ENCODE measurements at regions not wholly inside any gene's neighbourhood (a gene's known extent, or its start where the extent isn't known, plus 50 kb on each side); places are given as distances from the start of the nearest gene placed in this dataset.

GRCh38 chr1:66450847-66451246 lies 83.1 kb upstream of the SGIP1 start:
- H3K27me3 ChIP-seq (ENCODE audit: control insufficient read depth in 2 of 2, insufficient read depth in 2 of 2, low read length in 2 of 2): no peaks in the 10 kb centered on the region
- WGBS (ENCODE audit: insufficient coverage): no CpG with 5 or more reads among the region's 1 CpG
- no peaks in the 10 kb centered on the region for H3K79me2 ChIP-seq (ENCODE audit: insufficient read depth, low read length)
- no peak overlapping the region for H3K9ac ChIP-seq (ENCODE audit: insufficient read depth, low read length, poor library complexity, severe bottlenecking)
- H3K9me3 ChIP-seq (replicated peaks in 1 of 2; ENCODE audit: control insufficient read depth in 1 of 2, insufficient read depth in 1 of 2, low read length in 2 of 2): no peaks in the 10 kb centered on the region
- H2AFZ ChIP-seq (ENCODE audit: insufficient read depth, low read depth, low read length, poor library complexity, severe bottlenecking): no peak overlapping the region
- Mint-ChIP-seq H3K27ac (no peak overlapping the region), H3K27me3 (ENCODE audit: low read depth in 3 of 3) (peaks cover 0 to 2% (median 2%) of the 10 kb centered on the region in 3 donors), H3K9me3 (peaks cover 0 to 2% (median 0%) of the 10 kb centered on the region in 7 donors), H3K4me1 (peaks cover 8% of the 10 kb centered on the region), H3K4me3 (no peak overlapping the region), H3K36me3 (no peaks in the 10 kb centered on the region)
- no peaks in the 10 kb centered on the region for H4K20me1 ChIP-seq (ENCODE audit: insufficient read depth, low read length)
- no peak overlapping the region for H3K27ac ChIP-seq (ENCODE audit: low read depth in 1 of 2, low read length in 2 of 2)
- H3K4me2 ChIP-seq (replicated peaks; ENCODE audit: extremely low read depth, low read length, poor library complexity, severe bottlenecking): no peak overlapping the region
- no peak for DNase-seq
- no peak overlapping the region for H3K4me3 ChIP-seq (replicated peaks in 1 of 3; ENCODE audit: low read depth in 2 of 3, low read length in 3 of 3)
- no peaks in the 10 kb centered on the region for H3K36me3 ChIP-seq (replicated peaks in 1 of 2; ENCODE audit: control insufficient read depth in 1 of 2, insufficient read depth in 2 of 2, low read length in 2 of 2)
- TF ChIP-seq CTCF (IDR thresholded peaks at IDR 0.05): no peak
- intact Hi-C loops (cut with micrococcal nuclease): no loop called here
- H3K4me1 ChIP-seq (ENCODE audit: control insufficient read depth in 1 of 2, insufficient read depth in 2 of 2, low read length in 2 of 2): peaks cover 5 to 6% of the 10 kb centered on the region in 2 donors

GRCh38 chr1:66452162-66452561 lies 81.8 kb upstream of the SGIP1 start:
- no CpG with 5 or more reads among the region's 1 CpG for WGBS (ENCODE audit: insufficient coverage)
- Histone ChIP-seq H2AFZ (ENCODE audit: insufficient read depth, low read depth, low read length, poor library complexity, severe bottlenecking) (no peak overlapping the region), H3K4me1 (ENCODE audit: control insufficient read depth in 1 of 2, insufficient read depth in 2 of 2, low read length in 2 of 2) (no peaks in the 10 kb centered on the region), H4K20me1 (ENCODE audit: insufficient read depth, low read length) (no peaks in the 10 kb centered on the region), H3K9ac (ENCODE audit: insufficient read depth, low read length, poor library complexity, severe bottlenecking) (no peak overlapping the region), H3K27ac (ENCODE audit: low read depth in 1 of 2, low read length in 2 of 2) (no peak overlapping the region), H3K9me3 (replicated peaks in 1 of 2; ENCODE audit: control insufficient read depth in 1 of 2, insufficient read depth in 1 of 2, low read length in 2 of 2) (no peaks in the 10 kb centered on the region), H3K27me3 (ENCODE audit: control insufficient read depth in 2 of 2, insufficient read depth in 2 of 2, low read length in 2 of 2) (no peaks in the 10 kb centered on the region), H3K4me2 (replicated peaks; ENCODE audit: extremely low read depth, low read length, poor library complexity, severe bottlenecking) (no peak overlapping the region), H3K36me3 (replicated peaks in 1 of 2; ENCODE audit: control insufficient read depth in 1 of 2, insufficient read depth in 2 of 2, low read length in 2 of 2) (no peaks in the 10 kb centered on the region), H3K79me2 (ENCODE audit: insufficient read depth, low read length) (no peaks in the 10 kb centered on the region), H3K4me3 (replicated peaks in 1 of 3; ENCODE audit: low read depth in 2 of 3, low read length in 3 of 3) (no peak overlapping the region)
- peaks cover 0 to 3% (median 0%) of the 10 kb centered on the region in 7 donors for H3K9me3 Mint-ChIP-seq
- H3K27me3 Mint-ChIP-seq (ENCODE audit: low read depth in 3 of 3): peaks cover 0 to 3% (median 2%) of the 10 kb centered on the region in 3 donors
- no peaks in the 10 kb centered on the region for H3K36me3 Mint-ChIP-seq
- no peak for TF ChIP-seq CTCF (IDR thresholded peaks at IDR 0.05)
- no peak overlapping the region for H3K4me3 Mint-ChIP-seq
- no peak for DNase-seq
- intact Hi-C loops (cut with micrococcal nuclease): no loop called here
- H3K4me1 Mint-ChIP-seq: no peaks in the 10 kb centered on the region
- no peak overlapping the region for H3K27ac Mint-ChIP-seq
